ENCODE measurements at regions not wholly inside any gene's neighbourhood (a gene's known extent, or its start where the extent isn't known, plus 50 kb on each side); places are given as distances from the start of the nearest gene placed in this dataset.

- TF ChIP-seq POLR2AphosphoS5 (IDR thresholded peaks at IDR 0.05; ENCODE audit: control insufficient read depth, insufficient read depth, low read depth, low read length) (no peak), SIN3A (IDR thresholded peaks at IDR 0.05; ENCODE audit: borderline replicate concordance in 2 of 2, control insufficient read depth in 1 of 2, low read depth in 2 of 2, low read length in 2 of 2) (no peak), BRCA1 (IDR thresholded peaks at IDR 0.05) (no peak), BRCA1 (CRISPR knock-in tag; IDR thresholded peaks at IDR 0.05) (no peak), FOXA1 (IDR thresholded peaks at IDR 0.05; ENCODE audit: borderline replicate concordance) (no peak), RCOR1 (IDR thresholded peaks at IDR 0.05; ENCODE audit: borderline replicate concordance in 1 of 2, low read depth in 2 of 2, low read length in 2 of 2) (no peak), NR2C1 (IDR thresholded peaks at IDR 0.05) (no peak), NR2C1 (tag; IDR thresholded peaks at IDR 0.05) (no peak), HSF4 (CRISPR knock-in tag; IDR thresholded peaks at IDR 0.05; ENCODE audit: borderline replicate concordance) (no peak), SREBF2 (CRISPR knock-in tag; IDR thresholded peaks at IDR 0.05) (no peak)
- TF ChIP-seq, protein P1, sequence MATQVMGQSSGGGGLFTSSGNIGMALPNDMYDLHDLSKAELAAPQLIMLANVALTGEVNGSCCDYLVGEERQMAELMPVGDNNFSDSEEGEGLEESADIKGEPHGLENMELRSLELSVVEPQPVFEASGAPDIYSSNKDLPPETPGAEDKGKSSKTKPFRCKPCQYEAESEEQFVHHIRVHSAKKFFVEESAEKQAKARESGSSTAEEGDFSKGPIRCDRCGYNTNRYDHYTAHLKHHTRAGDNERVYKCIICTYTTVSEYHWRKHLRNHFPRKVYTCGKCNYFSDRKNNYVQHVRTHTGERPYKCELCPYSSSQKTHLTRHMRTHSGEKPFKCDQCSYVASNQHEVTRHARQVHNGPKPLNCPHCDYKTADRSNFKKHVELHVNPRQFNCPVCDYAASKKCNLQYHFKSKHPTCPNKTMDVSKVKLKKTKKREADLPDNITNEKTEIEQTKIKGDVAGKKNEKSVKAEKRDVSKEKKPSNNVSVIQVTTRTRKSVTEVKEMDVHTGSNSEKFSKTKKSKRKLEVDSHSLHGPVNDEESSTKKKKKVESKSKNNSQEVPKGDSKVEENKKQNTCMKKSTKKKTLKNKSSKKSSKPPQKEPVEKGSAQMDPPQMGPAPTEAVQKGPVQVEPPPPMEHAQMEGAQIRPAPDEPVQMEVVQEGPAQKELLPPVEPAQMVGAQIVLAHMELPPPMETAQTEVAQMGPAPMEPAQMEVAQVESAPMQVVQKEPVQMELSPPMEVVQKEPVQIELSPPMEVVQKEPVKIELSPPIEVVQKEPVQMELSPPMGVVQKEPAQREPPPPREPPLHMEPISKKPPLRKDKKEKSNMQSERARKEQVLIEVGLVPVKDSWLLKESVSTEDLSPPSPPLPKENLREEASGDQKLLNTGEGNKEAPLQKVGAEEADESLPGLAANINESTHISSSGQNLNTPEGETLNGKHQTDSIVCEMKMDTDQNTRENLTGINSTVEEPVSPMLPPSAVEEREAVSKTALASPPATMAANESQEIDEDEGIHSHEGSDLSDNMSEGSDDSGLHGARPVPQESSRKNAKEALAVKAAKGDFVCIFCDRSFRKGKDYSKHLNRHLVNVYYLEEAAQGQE (IDR thresholded peaks at IDR 0.05; ENCODE audit: borderline replicate concordance): no peak
- TF ChIP-seq, protein P1 (CRISPR knock-in tag; IDR thresholded peaks at IDR 0.05; ENCODE audit: low read depth): no peak
These were observed 995.7 kb upstream of the PRKX start for GRCh38 chrX:4708970-4709760.
